A673 (cell line): ENCODE measurements at regions not wholly inside any gene's neighbourhood (a gene's known extent, or its start where the extent isn't known, plus 50 kb on each side); places are given as distances from the start of the nearest gene placed in this dataset.

Experiments
- BruUV-seq: library from RNA; stranded (reverse); fragments of 400-500 nt; replicated peaks from 2 replicates; lab custom pipeline; 2021; lab: Mats Ljungman, UMichigan
- CTCF ChIA-PET: fragments of 300-600 bp; sonication (Branson Sonifier 250); formaldehyde crosslinking; loops from one replicate; lab custom pipeline; 2022; ENCODE audit warnings: antibody characterized with exemption; lab: Charles Lee
- POLR2A ChIA-PET: fragments of 300-600 bp; sonication (Branson Sonifier 250); formaldehyde crosslinking; loops from one replicate; lab custom pipeline; 2022; ENCODE audit warnings: antibody characterized with exemption; ENCODE audit not compliant: low non-redundant PET; lab: Charles Lee
- DNase-seq: peaks from one replicate; pipeline ENCODE4 v3.0.0-alpha.2; 2015; ENCODE audit warnings: low spot score
- H3K27ac ChIP-seq: fragments of 200-600 bp; sonication (generic); 2 replicates; pipeline ENCODE4 v1.5.1; 2016; ENCODE audit warnings: mixed run types, low read depth, mild to moderate bottlenecking, mixed read lengths, antibody characterized with exemption, low read length; ENCODE audit not compliant: poor library complexity, severe bottlenecking
- H3K27me3 ChIP-seq: fragments of 200-600 bp; sonication (generic); replicated peaks from 2 replicates; pipeline ENCODE4 v1.6.1; 2017; ENCODE audit warnings: mixed run types, low read depth, mild to moderate bottlenecking, mixed read lengths, antibody characterized with exemption, low read length; ENCODE audit not compliant: insufficient read depth, poor library complexity
- H3K36me3 ChIP-seq: fragments of 200-600 bp; sonication (generic); 2 replicates; pipeline ENCODE4 v1.6.1; 2016; ENCODE audit warnings: mixed run types, mild to moderate bottlenecking, mixed read lengths, antibody characterized with exemption, low read length; ENCODE audit not compliant: insufficient read depth, poor library complexity, severe bottlenecking
- H3K4me1 ChIP-seq: fragments of 200-600 bp; sonication (generic); 2 replicates; pipeline ENCODE4 v1.6.1; 2017; ENCODE audit warnings: mixed run types, mild to moderate bottlenecking, mixed read lengths, antibody characterized with exemption, low read length; ENCODE audit not compliant: insufficient read depth, poor library complexity, severe bottlenecking
- H3K4me3 ChIP-seq: fragments of 200-600 bp; sonication (generic); 2 replicates; pipeline ENCODE4 v1.5.1; 2016; ENCODE audit warnings: low read depth, mixed run types, mild to moderate bottlenecking, mixed read lengths, low read length; ENCODE audit not compliant: poor library complexity, severe bottlenecking
- H3K9me3 ChIP-seq: fragments of 200-600 bp; sonication (generic); 2 replicates; pipeline ENCODE4 v1.6.1; 2016; ENCODE audit warnings: mixed run types, low read depth, mild to moderate bottlenecking, mixed read lengths, antibody characterized with exemption, low read length; ENCODE audit not compliant: poor library complexity, severe bottlenecking
- CTCF ChIP-seq: fragments of 300-800, 200-600 bp; sonication (generic); conservative IDR thresholded peaks from 2 replicates; pipeline ENCODE4 v1.5.1; 2017; ENCODE audit warnings: low read depth, mild to moderate bottlenecking, antibody characterized with exemption, low read length, moderate library complexity, mixed read lengths
- EZH2 ChIP-seq: fragments of 200-600 bp; sonication (generic); IDR thresholded peaks from 2 replicates; pipeline ENCODE4 v1.6.1; 2017; ENCODE audit warnings: borderline replicate concordance, low read depth, mild to moderate bottlenecking, mixed read lengths, antibody characterized with exemption, low read length; ENCODE audit not compliant: poor library complexity, severe bottlenecking
- intact Hi-C: fragments of 100-400 bp; cut with micrococcal nuclease; formaldehyde crosslinking; loops from one replicate; pipeline ENCODE4 v1.10.0; 2022; ENCODE audit not compliant: unreplicated experiment

GRCh38 chr9:74016004-74016403 is 481.1 kb upstream of the RORB start:
- H3K36me3 ChIP-seq = no peaks in the 10 kb centered on the region
- DNase-seq = no peak
- no peak overlapping the region for H3K27ac ChIP-seq
- no peak overlapping the region for H3K4me3 ChIP-seq
- no peaks in the 10 kb centered on the region for H3K9me3 ChIP-seq
- BruUV-seq = no TSS peak
- TF ChIP-seq CTCF (no peak), EZH2 (no peak)
- intact Hi-C loops = no loop called here
- ChIA-PET CTCF (no interaction called here), POLR2A (no interaction called here)
- H3K4me1 ChIP-seq = no peaks in the 10 kb centered on the region
- no peaks in the 10 kb centered on the region for H3K27me3 ChIP-seq

- no TSS peak for BruUV-seq
These were observed 471.7 kb upstream of the RORB start for GRCh38 chr9:74025402-74025925.

GRCh38 chr9:74032421-74032820 is 464.7 kb upstream of the RORB start:
- H3K9me3 ChIP-seq = no peaks in the 10 kb centered on the region
- H3K4me3 ChIP-seq = no peak overlapping the region
- H3K27me3 ChIP-seq = no peaks in the 10 kb centered on the region
- no TSS peak for BruUV-seq
- ChIA-PET CTCF (no interaction called here), POLR2A (no interaction called here)
- H3K27ac ChIP-seq = no peak overlapping the region
- H3K36me3 ChIP-seq = no peaks in the 10 kb centered on the region
- no peak for DNase-seq
- no peaks in the 10 kb centered on the region for H3K4me1 ChIP-seq
- intact Hi-C loops = no loop called here
- TF ChIP-seq CTCF = no peak
- TF ChIP-seq EZH2 = no peak

More at GRCh38 chr9:74025402-74025925, 471.7 kb upstream of the RORB start:
- no peaks in the 10 kb centered on the region for H3K36me3 ChIP-seq
- DNase-seq = no peak
- no peaks in the 10 kb centered on the region for H3K27me3 ChIP-seq
- H3K9me3 ChIP-seq = no peaks in the 10 kb centered on the region
- H3K4me3 ChIP-seq = no peak overlapping the region
- intact Hi-C loops = no loop called here
- H3K4me1 ChIP-seq = no peaks in the 10 kb centered on the region
- ChIA-PET POLR2A (no interaction called here), CTCF (no interaction called here)
- H3K27ac ChIP-seq = no peak overlapping the region
- no peak for TF ChIP-seq EZH2
- no peak for TF ChIP-seq CTCF
